ENCODE measurements at regions not wholly inside any gene's neighbourhood (a gene's known extent, or its start where the extent isn't known, plus 50 kb on each side); places are given as distances from the start of the nearest gene placed in this dataset.

GRCh38 chr17:33469911-33470310, 176.8 kb upstream of the ASIC2 start:
- H3K4me3 ChIP-seq (ENCODE audit: low read length) = no peak overlapping the region
- no peak for TF ChIP-seq EZH2phosphoT487 (IDR thresholded peaks at IDR 0.05; ENCODE audit: low read length)
- no peak overlapping the region for H2AFZ ChIP-seq (ENCODE audit: low read length)

GRCh38 chr17:33473061-33473460, 180.0 kb upstream of the ASIC2 start:
- no peak overlapping the region for H3K4me3 ChIP-seq (ENCODE audit: low read length)
- no peaks in the 10 kb centered on the region for H3K79me2 ChIP-seq (ENCODE audit: low read length)
- H3K36me3 ChIP-seq (replicated peaks; ENCODE audit: insufficient read depth, low read length) = no peaks in the 10 kb centered on the region
- H4K20me1 ChIP-seq (ENCODE audit: insufficient read depth, low read length) = no peaks in the 10 kb centered on the region
- no peaks in the 10 kb centered on the region for H3K9me3 ChIP-seq (replicated peaks; ENCODE audit: insufficient read depth, low read length)
- no peak overlapping the region for H2AFZ ChIP-seq (ENCODE audit: low read length)
- H3K4me1 ChIP-seq (ENCODE audit: low read length) = no peaks in the 10 kb centered on the region
- no peak for DNase-seq
- no peaks in the 10 kb centered on the region for H3K27me3 ChIP-seq (replicated peaks; ENCODE audit: insufficient read depth, low read length)
- no peaks in the 10 kb centered on the region for H3K9me2 ChIP-seq (replicated peaks; ENCODE audit: insufficient read depth, low read length)
- no peak overlapping the region for H3K9ac ChIP-seq (ENCODE audit: low read length)
- no peak overlapping the region for H3K4me2 ChIP-seq (ENCODE audit: low read depth, low read length)
- TF ChIP-seq CTCF (IDR thresholded peaks at IDR 0.05; ENCODE audit: low read length) (no peak), EZH2 (optimal IDR thresholded peaks at IDR 0.05; ENCODE audit: low read depth, low read length) (no peak), EZH2phosphoT487 (IDR thresholded peaks at IDR 0.05; ENCODE audit: low read length) (no peak)
- no peak overlapping the region for H3K27ac ChIP-seq (ENCODE audit: low read length)
- H3F3A ChIP-seq (ENCODE audit: insufficient read depth, low read length) = no peaks in the 10 kb centered on the region

More at GRCh38 chr17:33469911-33470310, 176.8 kb upstream of the ASIC2 start:
- Histone ChIP-seq H3K9me2 (replicated peaks; ENCODE audit: insufficient read depth, low read length) (no peaks in the 10 kb centered on the region), H3K36me3 (replicated peaks; ENCODE audit: insufficient read depth, low read length) (no peaks in the 10 kb centered on the region), H3K27ac (ENCODE audit: low read length) (no peak overlapping the region), H3F3A (ENCODE audit: insufficient read depth, low read length) (no peaks in the 10 kb centered on the region), H3K9me3 (replicated peaks; ENCODE audit: insufficient read depth, low read length) (no peaks in the 10 kb centered on the region), H3K79me2 (ENCODE audit: low read length) (no peaks in the 10 kb centered on the region), H3K27me3 (replicated peaks; ENCODE audit: insufficient read depth, low read length) (no peaks in the 10 kb centered on the region), H3K4me1 (ENCODE audit: low read length) (no peaks in the 10 kb centered on the region), H3K9ac (ENCODE audit: low read length) (no peak overlapping the region), H3K4me2 (ENCODE audit: low read depth, low read length) (no peak overlapping the region), H4K20me1 (ENCODE audit: insufficient read depth, low read length) (no peaks in the 10 kb centered on the region)
- DNase-seq = no peak

GRCh38 chr17:33474789-33475188, 181.7 kb upstream of the ASIC2 start:
- no peak overlapping the region for H3K4me2 ChIP-seq (ENCODE audit: low read depth, low read length)
- H3K27me3 ChIP-seq (replicated peaks; ENCODE audit: insufficient read depth, low read length) = no peaks in the 10 kb centered on the region
- H3K36me3 ChIP-seq (replicated peaks; ENCODE audit: insufficient read depth, low read length) = no peaks in the 10 kb centered on the region
- H3K9me2 ChIP-seq (replicated peaks; ENCODE audit: insufficient read depth, low read length) = no peaks in the 10 kb centered on the region
- no peak overlapping the region for H3K27ac ChIP-seq (ENCODE audit: low read length)
- H3K9ac ChIP-seq (ENCODE audit: low read length) = no peak overlapping the region
- no peak for TF ChIP-seq EZH2 (optimal IDR thresholded peaks at IDR 0.05; ENCODE audit: low read depth, low read length)
- no peak for TF ChIP-seq EZH2phosphoT487 (IDR thresholded peaks at IDR 0.05; ENCODE audit: low read length)
- no peak for TF ChIP-seq CTCF (IDR thresholded peaks at IDR 0.05; ENCODE audit: low read length)
- no peak for DNase-seq
- no peaks in the 10 kb centered on the region for H3F3A ChIP-seq (ENCODE audit: insufficient read depth, low read length)
- no peaks in the 10 kb centered on the region for H3K4me1 ChIP-seq (ENCODE audit: low read length)
- no peaks in the 10 kb centered on the region for H3K9me3 ChIP-seq (replicated peaks; ENCODE audit: insufficient read depth, low read length)
- H2AFZ ChIP-seq (ENCODE audit: low read length) = no peak overlapping the region
- H3K79me2 ChIP-seq (ENCODE audit: low read length) = no peaks in the 10 kb centered on the region
- H4K20me1 ChIP-seq (ENCODE audit: insufficient read depth, low read length) = no peaks in the 10 kb centered on the region
- H3K4me3 ChIP-seq (ENCODE audit: low read length) = no peak overlapping the region

GRCh38 chr17:33475594-33475993, 182.5 kb upstream of the ASIC2 start:
- no peaks in the 10 kb centered on the region for H3F3A ChIP-seq (ENCODE audit: insufficient read depth, low read length)
- no peak overlapping the region for H3K27ac ChIP-seq (ENCODE audit: low read length)
- DNase-seq = no peak
- H3K27me3 ChIP-seq (replicated peaks; ENCODE audit: insufficient read depth, low read length) = no peaks in the 10 kb centered on the region
- H3K9ac ChIP-seq (ENCODE audit: low read length) = no peak overlapping the region
- H3K79me2 ChIP-seq (ENCODE audit: low read length) = no peaks in the 10 kb centered on the region
- H4K20me1 ChIP-seq (ENCODE audit: insufficient read depth, low read length) = no peaks in the 10 kb centered on the region
- H3K4me3 ChIP-seq (ENCODE audit: low read length) = no peak overlapping the region
- H3K9me2 ChIP-seq (replicated peaks; ENCODE audit: insufficient read depth, low read length) = no peaks in the 10 kb centered on the region
- no peaks in the 10 kb centered on the region for H3K9me3 ChIP-seq (replicated peaks; ENCODE audit: insufficient read depth, low read length)
- no peak overlapping the region for H3K4me2 ChIP-seq (ENCODE audit: low read depth, low read length)
- no peak for TF ChIP-seq EZH2phosphoT487 (IDR thresholded peaks at IDR 0.05; ENCODE audit: low read length)
- no peak for TF ChIP-seq EZH2 (optimal IDR thresholded peaks at IDR 0.05; ENCODE audit: low read depth, low read length)
- TF ChIP-seq CTCF (IDR thresholded peaks at IDR 0.05; ENCODE audit: low read length) = no peak
- no peaks in the 10 kb centered on the region for H3K4me1 ChIP-seq (ENCODE audit: low read length)
- H3K36me3 ChIP-seq (replicated peaks; ENCODE audit: insufficient read depth, low read length) = no peaks in the 10 kb centered on the region
- no peak overlapping the region for H2AFZ ChIP-seq (ENCODE audit: low read length)

Data from MM.1S (cell line).